Left cardiac atrium (tissue), 4 donors: ENCODE measurements at regions not wholly inside any gene's neighbourhood (a gene's known extent, or its start where the extent isn't known, plus 50 kb on each side); places are given as distances from the start of the nearest gene placed in this dataset.
"Not testable (repeated sequence)": the region's sequence is repeated elsewhere in the genome, so short reads cannot be mapped to it uniquely, and the experiment has no call there.

Source experiments
- ATAC-seq, 2 donors: fragments of 200-7000 bp; cut with Tn5 transposase; one replicate each; pipeline ENCODE4 v1.9.1; 2020; ENCODE audit warnings: mild to moderate bottlenecking in 2 of 2, moderate library complexity in 2 of 2
- DNase-seq: peaks from one replicate; pipeline ENCODE4 v3.0.0-alpha.2; 2020
- intact Hi-C, 2 donors: fragments of 100-400 bp; cut with DNase I; formaldehyde crosslinking; loops; one replicate each; pipeline versions ENCODE4 v1.14.1 to v1.15.1; 2022 to 2023
- donor health status: DM: no; HTN: yes; CAD: no.
- donor health status: DM: no; HTN: yes; CAD: no; lungs with severe emphysema.
- donor health status: DM: yes; HTN: yes; CAD: no.
- donor health status: Dilated cardiomyopathy.

DNA sequence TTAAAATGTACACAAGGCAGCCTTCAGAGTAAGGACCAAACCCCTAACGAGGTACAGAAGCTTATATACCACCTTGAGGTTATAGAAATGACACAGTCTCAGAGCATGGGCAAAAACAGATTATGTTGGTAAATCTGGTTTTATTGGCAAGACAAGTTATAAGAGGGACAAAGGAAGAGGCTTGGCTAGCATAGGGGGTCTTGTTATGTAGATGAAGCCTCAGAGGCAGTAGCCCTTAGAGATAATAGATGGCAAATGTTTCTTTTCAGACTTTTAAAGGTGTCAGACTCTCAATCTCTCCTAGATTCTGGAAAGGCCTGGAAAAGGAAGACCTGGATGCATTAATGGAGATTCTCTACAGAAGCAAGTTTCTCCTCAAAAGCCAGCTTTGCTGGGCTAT is 123.3 kb upstream of the ATXN1 start:
- intact Hi-C loops = no loop called here
- no peak for DNase-seq
- no peak for ATAC-seq

DNA sequence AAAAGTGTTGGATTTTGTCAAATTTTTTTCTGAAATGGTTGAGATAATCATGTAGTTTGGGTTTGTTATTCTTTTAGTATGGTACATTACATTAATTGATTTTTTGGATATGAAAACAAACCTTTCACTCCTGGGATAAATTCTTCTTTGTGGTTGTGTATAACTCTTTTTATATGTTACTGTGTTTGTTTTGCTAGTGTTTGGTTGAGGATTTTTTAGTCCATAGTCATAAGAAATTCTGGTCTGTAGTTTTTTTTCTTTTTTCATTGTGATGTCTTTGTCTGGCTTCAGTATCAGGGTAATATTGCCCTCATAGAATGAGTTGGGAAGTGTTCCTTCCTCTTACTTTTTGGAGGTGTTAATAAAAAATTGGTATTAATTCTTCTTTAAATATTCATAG is 122.2 kb upstream of the ATXN1 start:
- ATAC-seq (no peak), DNase-seq (no peak)
- intact Hi-C loops = no loop called here

DNA sequence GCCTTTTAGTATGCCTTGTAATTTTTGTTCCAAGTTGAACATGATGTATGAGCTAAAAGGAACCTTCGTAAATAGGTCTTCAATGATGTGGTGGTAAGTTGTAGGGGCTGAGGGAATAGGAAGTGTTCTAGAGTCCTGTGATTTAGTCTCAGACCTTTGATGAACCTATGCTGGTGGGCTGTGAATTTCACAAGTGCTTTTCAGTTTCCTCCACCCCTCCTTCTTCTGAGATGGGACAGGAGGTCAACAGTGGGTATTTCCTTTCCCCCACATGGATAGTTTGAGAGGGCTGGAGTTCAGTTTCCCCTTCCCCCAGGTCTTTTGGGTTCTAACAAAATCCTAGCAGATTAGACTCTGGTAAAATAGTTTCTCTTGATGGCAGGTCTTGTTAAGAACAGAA is 121.0 kb upstream of the ATXN1 start:
- intact Hi-C loops = no loop called here
- ATAC-seq (no peak), DNase-seq (no peak)

DNA sequence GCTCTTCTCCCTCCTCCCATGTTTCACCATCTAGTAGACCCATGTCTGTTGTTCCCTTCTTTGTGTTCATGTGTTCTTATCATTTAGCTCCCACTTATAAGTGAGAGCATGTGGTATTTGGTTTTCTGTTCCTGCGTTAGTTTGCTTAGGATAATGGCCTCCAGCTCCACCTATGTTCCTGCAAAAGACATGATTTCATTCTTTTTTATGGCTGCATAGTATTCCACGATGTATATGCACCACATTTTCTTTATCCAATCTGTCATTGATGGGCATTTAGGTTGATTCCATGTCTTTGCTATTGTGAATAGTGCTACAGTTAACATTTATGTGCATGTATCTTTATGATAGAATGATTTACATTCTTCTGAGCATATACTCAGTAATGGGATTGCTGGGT is 115.6 kb upstream of the ATXN1 start:
- intact Hi-C loops, DNase-seq, ATAC-seq: not testable (repeated sequence)

DNA sequence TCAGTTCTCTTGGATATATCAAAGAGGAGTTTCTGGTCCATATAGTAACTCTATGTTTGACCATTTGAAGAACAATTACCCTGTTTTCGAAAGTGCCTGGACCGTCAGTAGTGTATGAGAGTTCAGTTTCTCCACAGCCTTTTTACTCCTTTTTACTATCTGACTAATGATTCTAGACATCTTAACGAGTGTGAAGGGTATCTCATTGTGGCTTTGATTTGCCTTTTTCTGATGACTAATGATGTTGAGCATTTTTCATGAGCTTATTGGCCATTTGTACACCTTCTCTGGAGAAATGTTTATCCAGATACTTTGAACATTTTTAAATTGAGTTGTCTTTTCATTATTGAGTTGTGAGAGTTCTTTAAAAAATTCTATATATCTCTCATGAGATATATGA is 114.9 kb upstream of the ATXN1 start:
- DNase-seq = no peak
- ATAC-seq = no peak
- intact Hi-C loops = no loop called here

DNA sequence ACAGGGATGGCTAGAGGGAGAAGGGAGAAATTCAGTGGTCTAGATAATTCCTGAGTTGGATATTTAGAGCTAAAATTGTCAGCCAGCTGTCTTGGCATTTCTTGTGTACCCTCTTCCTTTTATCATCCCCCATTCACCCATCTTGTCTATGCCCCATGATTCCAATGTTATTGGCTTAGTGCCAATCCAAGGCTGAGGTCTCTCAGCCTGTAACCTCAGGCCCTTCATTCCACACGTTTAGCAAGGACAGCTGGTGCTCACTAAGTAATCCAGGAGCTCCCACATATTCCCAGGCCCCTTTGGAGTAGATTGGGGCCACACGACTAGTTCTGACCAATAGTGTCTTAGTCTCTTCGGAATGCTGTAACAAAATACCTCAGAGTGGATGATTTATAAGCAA is 112.4 kb upstream of the ATXN1 start:
- no peak for ATAC-seq
- intact Hi-C loops = no loop called here
- DNase-seq = no peak

DNA sequence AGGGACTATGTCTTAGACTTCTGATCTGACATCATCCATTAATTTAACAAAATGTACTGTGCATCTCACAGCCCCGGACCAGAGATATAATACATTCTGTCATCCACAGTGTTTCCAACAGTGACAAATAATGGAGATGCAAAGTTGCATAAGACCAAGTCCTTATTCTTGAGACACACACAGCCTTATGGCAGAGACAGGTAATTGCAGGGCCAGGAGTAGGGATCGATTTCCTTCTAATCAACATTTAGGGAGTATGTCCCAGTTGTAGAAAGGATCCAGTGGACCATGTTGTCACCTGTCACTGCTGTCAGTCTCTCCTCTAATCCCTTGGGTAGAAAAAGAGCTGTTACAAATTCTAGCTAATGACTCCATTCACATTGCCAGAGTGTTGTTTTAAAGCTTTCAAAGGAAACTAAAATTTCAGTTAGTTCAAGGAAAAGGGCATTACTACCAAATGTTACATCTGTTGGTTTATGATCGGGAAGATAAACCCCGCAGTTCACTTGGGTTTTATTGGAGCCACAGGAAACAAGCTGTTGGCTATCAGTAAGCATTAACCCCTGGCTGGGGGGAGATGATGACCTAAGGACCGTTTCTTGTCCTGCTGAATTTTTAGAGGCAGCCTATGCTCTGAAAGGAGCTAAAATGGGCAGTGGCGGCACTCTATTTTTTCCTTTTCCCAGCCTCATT is 111.4 kb upstream of the ATXN1 start:
- intact Hi-C loops = no loop called here
- DNase-seq = no peak
- no peak for ATAC-seq

DNA sequence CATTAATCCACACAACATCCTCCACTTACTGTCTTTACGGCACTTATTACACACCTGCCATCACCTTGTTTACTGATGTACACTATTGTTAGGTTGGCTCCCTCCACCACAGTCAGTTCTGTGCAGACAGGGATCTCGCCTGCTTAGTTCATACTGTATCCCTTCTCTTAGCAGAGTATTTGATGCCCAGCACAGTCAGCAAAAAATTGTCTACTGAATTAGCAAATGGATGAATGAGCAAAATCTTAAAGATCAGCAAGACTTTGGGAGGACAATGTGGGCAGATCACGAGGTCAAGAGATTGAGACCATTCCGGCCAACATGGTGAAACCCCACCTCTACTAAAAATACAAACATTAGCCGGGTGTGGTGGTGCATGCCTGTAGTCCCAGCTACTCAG is 109.8 kb upstream of the ATXN1 start:
- ATAC-seq = no peak
- intact Hi-C loops = no loop called here

DNA sequence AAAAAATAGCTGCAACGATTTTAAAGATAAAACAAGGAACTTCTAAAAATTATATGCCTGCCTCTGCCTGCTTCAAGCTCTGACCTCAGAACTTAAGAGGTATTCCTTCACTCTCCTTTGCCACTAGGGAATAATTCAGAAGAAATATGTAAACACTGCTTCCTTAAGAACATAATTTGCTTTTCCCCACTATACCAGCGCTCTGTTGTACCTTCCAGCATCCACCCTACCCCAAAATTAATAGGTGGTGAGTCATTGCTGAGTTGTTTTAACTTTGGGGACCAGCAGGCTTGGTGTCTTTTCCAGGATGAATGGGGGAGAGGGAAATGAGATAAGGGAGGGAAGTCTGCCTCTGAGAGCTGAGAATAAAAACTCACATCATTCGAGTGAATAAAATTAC is 107.7 kb upstream of the ATXN1 start:
- ATAC-seq = no peak
- no peak for DNase-seq
- intact Hi-C loops = no loop called here

More for the DNA sequence above, 109.8 kb upstream of the ATXN1 start:
- no peak for DNase-seq

DNA sequence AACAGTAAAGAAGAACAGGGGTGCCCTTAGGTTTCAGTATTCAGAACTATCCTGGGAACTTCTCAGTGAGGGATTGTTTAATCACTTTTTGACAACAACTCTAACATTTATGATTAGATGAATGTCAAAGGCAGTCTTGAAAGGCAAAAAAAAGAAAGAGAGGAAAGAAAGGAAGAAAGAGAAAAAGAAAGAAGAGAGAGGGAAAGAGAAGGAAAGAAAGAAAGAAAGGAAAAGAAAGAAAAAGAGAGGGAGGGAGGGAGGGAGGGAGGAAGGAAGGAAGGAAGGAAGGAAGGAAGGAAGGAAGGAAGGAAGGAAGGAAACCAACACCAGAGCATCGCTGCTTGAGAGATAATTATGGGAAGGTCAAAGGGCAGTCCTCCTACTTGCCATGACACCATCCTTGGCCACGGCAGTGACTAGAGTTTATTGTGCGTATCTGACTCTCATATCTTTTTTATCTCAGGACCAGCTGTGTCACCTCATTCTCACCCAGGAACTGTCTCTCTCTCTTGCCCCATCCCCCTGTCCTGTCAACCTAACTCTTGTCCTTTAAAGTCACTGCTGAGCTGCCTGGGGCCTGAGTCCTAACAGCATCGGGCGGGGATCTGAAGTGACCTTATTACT is 96.8 kb upstream of the ATXN1 start:
- intact Hi-C loops = no loop called here
- DNase-seq (no peak), ATAC-seq (peak in 1 of 2 donors; percentile 26)

DNA sequence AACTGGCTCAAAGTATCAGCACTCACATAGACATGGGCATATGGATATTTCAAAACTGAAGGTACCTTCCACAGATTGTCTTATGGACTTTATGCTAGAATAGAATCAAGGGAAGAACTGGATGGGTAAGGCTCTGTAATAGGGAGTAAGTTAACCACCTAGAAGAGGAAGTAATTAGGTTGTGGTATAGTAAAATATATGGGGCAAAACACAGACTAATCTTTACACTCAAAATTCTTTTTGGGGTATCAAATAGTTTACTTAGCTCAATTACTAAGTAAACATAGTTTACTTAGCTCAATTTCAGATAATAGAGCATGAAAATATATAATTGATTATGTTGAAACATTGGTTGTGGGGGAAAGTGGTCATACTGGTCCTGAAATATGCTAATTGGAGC is 94.2 kb upstream of the ATXN1 start:
- DNase-seq (no peak), ATAC-seq (no peak)
- intact Hi-C loops = no loop called here

DNA sequence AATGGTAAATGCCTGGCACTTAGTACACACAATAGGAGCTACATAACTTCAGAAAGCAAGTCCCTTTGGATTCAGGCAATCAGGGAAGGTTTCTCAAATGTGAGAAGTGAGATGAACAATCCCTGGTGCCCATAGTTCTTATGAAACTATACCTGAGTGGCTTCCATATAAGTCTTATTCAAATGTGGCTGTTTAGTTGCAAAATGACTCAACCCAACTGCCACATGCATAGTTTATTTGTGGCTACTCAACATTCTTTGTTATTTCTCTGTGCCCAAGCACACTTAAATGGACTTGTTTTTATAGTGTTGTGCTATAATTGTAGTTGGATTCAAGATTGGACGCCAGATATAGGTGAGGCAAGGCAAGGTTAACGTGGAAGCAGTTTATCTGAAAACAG is 93.7 kb upstream of the ATXN1 start:
- DNase-seq = no peak
- intact Hi-C loops = no loop called here
- ATAC-seq = no peak

DNA sequence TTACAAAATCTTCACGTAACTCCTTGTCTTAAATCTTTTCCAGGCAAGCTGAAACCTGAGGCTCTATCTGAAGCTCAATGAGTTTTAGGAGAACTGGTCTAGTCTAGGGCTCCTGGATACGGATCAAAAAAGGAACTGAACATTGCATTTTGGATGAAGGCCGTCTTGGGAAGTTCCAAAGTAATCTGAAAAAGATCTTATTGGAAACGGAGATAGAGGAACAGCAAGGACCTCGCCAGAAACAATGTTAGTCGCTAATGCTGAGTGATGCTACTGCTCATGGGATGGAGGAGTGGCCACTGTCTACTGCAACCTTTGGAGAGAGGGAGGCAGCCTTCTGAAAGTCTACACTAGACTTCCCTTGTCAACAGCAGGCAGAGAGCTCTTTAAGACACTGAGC is 91.4 kb upstream of the ATXN1 start:
- DNase-seq = no peak
- intact Hi-C loops = no loop called here
- ATAC-seq = no peak

DNA sequence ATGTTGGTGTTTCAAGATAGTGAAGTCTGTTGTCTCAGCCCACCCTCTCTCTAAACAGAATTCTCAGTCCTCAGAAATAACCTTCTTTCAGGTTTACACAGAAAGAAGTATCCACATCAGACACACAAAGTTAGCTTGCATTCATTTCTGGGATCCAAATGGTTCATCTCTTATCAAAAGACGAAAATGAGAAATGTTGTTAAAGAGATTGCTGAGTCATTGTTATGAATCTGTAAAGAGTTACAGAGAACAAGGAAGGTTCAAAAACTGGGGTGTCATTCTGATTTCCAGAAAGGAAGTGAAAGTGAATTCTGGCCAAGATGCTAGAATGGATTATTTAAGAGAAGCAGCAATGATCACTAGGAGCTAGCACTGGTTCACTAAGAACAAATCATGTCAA is 90.5 kb upstream of the ATXN1 start:
- intact Hi-C loops = no loop called here
- ATAC-seq (no peak), DNase-seq (no peak)

DNA sequence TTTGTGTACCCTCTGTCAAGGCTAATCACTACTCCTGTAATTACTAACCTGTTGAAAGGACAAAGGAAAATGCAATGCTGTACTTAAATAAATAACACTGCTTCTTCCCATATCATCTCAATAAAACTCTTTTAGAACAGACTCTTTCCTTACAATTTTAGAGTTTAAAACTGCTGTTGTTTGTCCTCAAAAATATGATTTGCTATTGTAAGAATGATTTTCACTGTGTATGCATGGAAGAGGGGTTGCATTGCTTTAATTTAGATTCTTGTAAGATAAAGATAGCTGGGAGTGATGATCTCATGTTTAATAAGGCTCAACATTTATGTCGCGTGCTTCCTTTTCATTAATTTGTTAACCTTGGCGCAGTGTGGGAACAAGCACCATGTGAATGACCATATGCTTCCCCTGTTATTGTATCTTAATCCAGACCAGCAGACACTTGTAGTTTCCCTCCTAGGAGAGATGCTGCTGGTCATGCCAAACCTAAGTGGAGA is 89.8 kb upstream of the ATXN1 start:
- DNase-seq (no peak), ATAC-seq (no peak)
- intact Hi-C loops = no loop called here

DNA sequence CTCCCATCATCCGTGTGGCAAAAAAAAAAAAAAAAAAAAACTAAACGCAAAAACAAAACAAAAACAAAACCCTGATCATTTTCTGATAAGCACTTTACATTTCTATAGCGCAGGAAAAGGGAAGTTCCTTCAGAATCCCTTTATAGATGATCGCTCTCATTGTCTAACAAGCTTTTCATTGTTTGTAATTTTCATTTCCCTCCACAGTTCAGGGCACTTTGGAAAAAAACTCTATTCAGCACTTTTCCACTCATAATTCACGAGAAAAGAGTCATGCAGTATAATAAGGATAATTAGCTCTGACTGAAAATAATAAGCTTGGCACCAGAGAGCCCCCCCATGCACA is 89.4 kb upstream of the ATXN1 start:
- ATAC-seq (no peak), DNase-seq (no peak)
- intact Hi-C loops = no loop called here

DNA sequence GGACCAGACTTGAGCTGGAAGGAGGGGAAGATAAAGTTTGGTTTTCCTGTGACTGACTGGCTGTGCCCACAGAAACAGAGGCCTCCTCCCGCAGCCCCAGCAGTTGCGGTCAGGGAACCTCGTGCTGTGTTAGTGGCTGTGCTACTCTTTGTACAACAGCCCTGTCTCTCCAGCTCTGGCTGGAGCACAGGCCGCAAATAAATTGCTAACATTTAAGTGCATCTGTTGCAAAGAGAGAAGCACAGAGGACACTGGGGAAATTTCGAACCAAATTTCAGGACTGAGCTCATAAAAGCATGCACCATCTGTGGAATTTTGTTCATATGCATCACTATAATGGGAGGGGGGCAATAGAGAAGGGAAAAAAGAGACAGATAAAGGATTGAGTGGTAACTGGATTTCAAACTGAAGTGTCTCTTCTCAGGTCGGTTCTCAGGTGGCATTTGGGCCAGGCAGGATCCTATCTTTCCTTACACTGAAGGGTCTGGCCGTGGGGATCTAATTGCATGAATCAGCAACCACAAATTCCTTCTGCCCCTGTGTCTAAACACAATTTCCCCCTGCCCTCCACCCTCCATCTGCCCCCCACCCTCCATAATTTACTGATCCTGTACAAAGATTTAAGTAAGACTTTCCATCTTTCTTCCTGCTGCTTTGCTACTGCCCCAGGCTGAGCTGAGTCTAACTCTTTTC is 88.9 kb upstream of the ATXN1 start:
- intact Hi-C loops = no loop called here
- ATAC-seq (peak; percentile 34 to 62), DNase-seq (no peak)

DNA sequence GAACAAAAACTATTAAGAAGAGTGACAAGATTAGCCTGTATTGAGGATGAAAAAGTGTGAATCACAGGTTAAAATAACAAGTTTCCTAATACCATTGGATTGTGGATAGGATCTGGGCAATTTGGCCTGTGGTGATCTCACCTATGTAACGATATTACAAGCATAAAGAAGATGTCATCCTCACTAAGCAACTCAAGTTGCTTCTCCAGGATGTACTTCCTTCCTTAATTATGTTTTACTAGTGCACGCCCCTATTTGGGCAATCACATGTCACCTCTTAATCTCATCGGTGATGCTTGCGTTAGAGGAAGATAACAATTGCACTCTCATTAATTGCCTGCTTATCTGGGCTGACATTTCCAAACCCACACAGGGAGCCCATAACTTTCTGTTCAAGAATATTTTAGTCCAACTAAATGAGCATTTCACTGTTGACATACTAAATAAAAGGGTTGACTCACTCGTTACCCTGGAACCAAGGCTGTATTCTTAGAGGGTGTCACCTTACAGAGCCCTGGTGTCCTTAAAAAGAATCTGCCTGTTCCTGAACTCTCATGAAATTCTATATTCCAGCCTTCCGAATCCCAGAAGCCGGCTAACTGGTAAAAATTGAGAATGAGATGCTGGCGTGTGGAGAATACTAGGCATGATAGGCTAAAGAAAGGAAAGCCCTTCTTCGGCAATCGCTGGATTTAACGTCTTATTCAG is 88.2 kb upstream of the ATXN1 start:
- intact Hi-C loops = no loop called here
- no peak for DNase-seq
- ATAC-seq = peak in 1 of 2 donors; percentile 76

DNA sequence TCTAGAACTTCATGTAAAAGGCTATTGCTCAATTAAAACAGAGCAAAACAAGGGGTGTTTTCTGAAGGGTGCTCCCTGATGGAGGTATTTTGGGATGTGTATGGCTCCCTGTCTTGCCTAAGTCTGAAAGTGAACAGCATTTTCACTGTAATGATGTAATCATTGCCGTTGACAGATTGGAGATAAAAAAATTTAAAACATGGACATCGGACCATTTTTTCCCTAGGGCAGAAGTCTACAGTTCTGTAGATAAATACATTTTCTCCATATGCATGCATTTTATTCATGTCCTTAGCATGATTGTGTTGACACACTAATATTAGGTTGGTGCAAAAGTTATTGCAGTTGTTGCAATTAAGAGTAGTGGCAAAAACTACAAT is 85.1 kb upstream of the ATXN1 start:
- no peak for DNase-seq
- ATAC-seq = no peak
- intact Hi-C loops = no loop called here

DNA sequence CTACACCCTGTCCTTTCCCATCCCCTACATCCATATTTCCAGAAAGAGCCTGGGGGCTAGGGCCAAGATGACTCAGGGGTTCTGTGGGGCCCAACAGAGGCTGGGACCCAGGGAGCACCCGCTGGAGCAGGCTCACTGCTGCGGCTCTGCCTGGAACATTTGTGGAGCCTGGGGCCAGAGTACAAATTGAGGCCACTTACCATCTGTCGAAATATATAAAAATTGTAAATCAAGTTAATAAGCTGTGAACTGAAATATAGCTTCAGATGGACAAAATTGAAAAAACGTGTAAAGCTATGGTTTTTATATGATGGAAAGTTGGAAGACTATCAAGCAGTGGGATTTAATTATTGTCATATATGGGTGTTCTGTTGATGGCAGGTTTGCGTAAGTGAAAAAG is 82.9 kb upstream of the ATXN1 start:
- intact Hi-C loops = no loop called here
- ATAC-seq (no peak), DNase-seq (no peak)
